ENCODE measurements at regions not wholly inside any gene's neighbourhood (a gene's known extent, or its start where the extent isn't known, plus 50 kb on each side); places are given as distances from the start of the nearest gene placed in this dataset.
"Not testable (repeated sequence)": the region's sequence is repeated elsewhere in the genome, so short reads cannot be mapped to it uniquely, and the experiment has no call there.

DNA sequence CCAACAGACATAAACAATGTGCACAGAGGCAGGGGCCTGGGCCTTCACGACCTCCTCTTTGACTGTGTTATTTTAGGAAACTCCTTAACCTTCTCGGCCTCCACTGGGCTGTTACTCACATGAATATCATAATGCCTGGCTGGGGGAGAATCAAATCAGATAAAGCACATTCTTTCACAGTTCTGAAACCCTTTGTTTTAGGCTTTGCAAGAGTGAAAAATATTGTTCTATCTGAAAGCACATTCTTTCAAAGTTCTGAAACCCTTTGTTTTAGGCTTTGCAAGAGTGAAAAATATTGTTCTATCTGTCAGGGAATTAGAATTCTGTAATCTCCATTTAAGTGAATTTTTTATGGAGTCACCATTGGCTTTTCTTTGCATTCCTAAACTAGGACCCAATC lies 50.7 kb upstream of the SYNDIG1 start:
- Mint-ChIP-seq H3K4me3 (no peak overlapping the region), H3K4me1 (no peaks in the 10 kb centered on the region), H3K9me3 (ENCODE audit: insufficient read depth) (peaks cover 9% of the 10 kb centered on the region), H3K27me3 (no peaks in the 10 kb centered on the region), H3K27ac (no peak overlapping the region)
- ChIA-PET CTCF (no interaction called here), POLR2A (no interaction called here)
- Histone ChIP-seq H3K27ac (ENCODE audit: low read length in 2 of 2) (no peak overlapping the region), H3K9ac (ENCODE audit: low read length) (no peak overlapping the region), H3K36me3 (replicated peaks in 1 of 2; ENCODE audit: control extremely low read depth in 1 of 2, control insufficient read depth in 1 of 2, extremely low read depth in 1 of 2, insufficient read depth in 2 of 2, low read length in 1 of 2) (no peaks in the 10 kb centered on the region), H3K9me3 (ENCODE audit: control extremely low read depth in 1 of 3, control insufficient read depth in 2 of 3, insufficient read depth in 1 of 3, low read length in 2 of 3) (peaks cover 0 to 22% (median 3%) of the 10 kb centered on the region in 3 donors), H3K4me1 (ENCODE audit: control insufficient read depth in 2 of 2, insufficient read depth in 2 of 2, low read length in 2 of 2) (no peaks in the 10 kb centered on the region), H4K20me1 (ENCODE audit: control insufficient read depth, insufficient read depth, low read length, poor library complexity, severe bottlenecking) (no peaks in the 10 kb centered on the region), H2AFZ (ENCODE audit: insufficient read depth, low read depth, low read length, poor library complexity, severe bottlenecking) (no peak overlapping the region), H3K4me3 (ENCODE audit: control extremely low read depth in 1 of 5, extremely low read depth in 1 of 5, insufficient read depth in 1 of 5, low read depth in 2 of 5, low read length in 4 of 5) (no peak overlapping the region), H3K79me2 (ENCODE audit: control insufficient read depth, insufficient read depth, low read length) (no peaks in the 10 kb centered on the region), H3K27me3 (replicated peaks in 1 of 4; ENCODE audit: control extremely low read depth in 1 of 4, control insufficient read depth in 3 of 4, insufficient read depth in 4 of 4, low read length in 3 of 4) (no peaks in the 10 kb centered on the region), H3K4me2 (replicated peaks; ENCODE audit: low read depth, low read length, poor library complexity, severe bottlenecking) (no peak overlapping the region)
- 83% methylated on average over 2 of the region's 2 CpGs for WGBS (ENCODE audit: insufficient coverage)
- no peak for DNase-seq
- no peak for ATAC-seq (ENCODE audit: low read depth)
- intact Hi-C loops (cut with micrococcal nuclease), result no loop called here
- no peak for TF ChIP-seq EZH2 (IDR thresholded peaks at IDR 0.05; ENCODE audit: borderline replicate concordance, insufficient read depth, low read depth, low read length, poor library complexity, severe bottlenecking)

GRCh38 chr20:24417485-24417884 lies 51.9 kb upstream of the SYNDIG1 start:
- intact Hi-C loops (cut with micrococcal nuclease), result no loop called here

DNA sequence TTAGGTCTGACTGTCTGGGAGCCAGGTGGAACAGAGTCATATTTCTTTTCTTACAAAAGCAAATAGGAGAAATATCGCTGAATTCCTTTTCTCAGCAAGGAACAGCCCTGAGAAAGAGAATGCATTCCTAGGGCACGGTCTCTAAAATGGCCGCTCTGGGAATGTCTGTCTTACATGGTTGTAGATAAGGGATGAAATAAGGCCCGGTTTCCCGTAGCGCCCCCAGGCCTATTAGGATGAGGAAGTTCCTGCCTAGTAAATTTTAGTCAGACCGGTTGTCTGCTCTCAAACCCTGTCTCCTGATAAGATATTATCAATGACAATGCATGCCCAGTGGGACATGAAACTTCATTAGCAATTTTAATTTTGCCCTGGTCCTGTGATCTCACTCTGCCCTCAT lies 54.0 kb upstream of the SYNDIG1 start:
- 95% methylated on average over 7 of the region's 7 CpGs for WGBS (ENCODE audit: insufficient coverage)
- H3K36me3 ChIP-seq (replicated peaks in 1 of 2; ENCODE audit: control extremely low read depth in 1 of 2, control insufficient read depth in 1 of 2, extremely low read depth in 1 of 2, insufficient read depth in 2 of 2, low read length in 1 of 2); H3K4me3 ChIP-seq (ENCODE audit: control extremely low read depth in 1 of 5, extremely low read depth in 1 of 5, insufficient read depth in 1 of 5, low read depth in 2 of 5, low read length in 4 of 5); H3K4me1 Mint-ChIP-seq; H4K20me1 ChIP-seq (ENCODE audit: control insufficient read depth, insufficient read depth, low read length, poor library complexity, severe bottlenecking); POLR2A ChIA-PET; intact Hi-C loops (cut with micrococcal nuclease); DNase-seq; H3K27ac Mint-ChIP-seq; CTCF ChIA-PET; H3K4me2 ChIP-seq (replicated peaks; ENCODE audit: low read depth, low read length, poor library complexity, severe bottlenecking); H3K79me2 ChIP-seq (ENCODE audit: control insufficient read depth, insufficient read depth, low read length); ATAC-seq (ENCODE audit: low read depth); H3K9me3 Mint-ChIP-seq (ENCODE audit: insufficient read depth); H3K27ac ChIP-seq (ENCODE audit: low read length in 2 of 2); H3K27me3 Mint-ChIP-seq; H3K27me3 ChIP-seq (replicated peaks in 1 of 4; ENCODE audit: control extremely low read depth in 1 of 4, control insufficient read depth in 3 of 4, insufficient read depth in 4 of 4, low read length in 3 of 4); H3K4me1 ChIP-seq (ENCODE audit: control insufficient read depth in 2 of 2, insufficient read depth in 2 of 2, low read length in 2 of 2); H3K9ac ChIP-seq (ENCODE audit: low read length); H3K4me3 Mint-ChIP-seq; H2AFZ ChIP-seq (ENCODE audit: insufficient read depth, low read depth, low read length, poor library complexity, severe bottlenecking): not testable (repeated sequence)
- H3K9me3 ChIP-seq (ENCODE audit: control extremely low read depth in 1 of 3, control insufficient read depth in 2 of 3, insufficient read depth in 1 of 3, low read length in 2 of 3), result peaks cover 0 to 24% (median 3%) of the 10 kb centered on the region in 3 donors

More at GRCh38 chr20:24417485-24417884, 51.9 kb upstream of the SYNDIG1 start:
- POLR2A ChIA-PET, result no interaction called here
- Mint-ChIP-seq H3K9me3 (ENCODE audit: insufficient read depth) (peaks cover 9% of the 10 kb centered on the region), H3K27me3 (no peaks in the 10 kb centered on the region), H3K4me1 (no peaks in the 10 kb centered on the region), H3K4me3 (no peak overlapping the region), H3K27ac (no peak overlapping the region)
- TF ChIP-seq EZH2 (IDR thresholded peaks at IDR 0.05; ENCODE audit: borderline replicate concordance, insufficient read depth, low read depth, low read length, poor library complexity, severe bottlenecking) (no peak), CTCF (IDR thresholded peaks at IDR 0.05) (no peak)
- Histone ChIP-seq H3K4me3 (ENCODE audit: control extremely low read depth in 1 of 5, extremely low read depth in 1 of 5, insufficient read depth in 1 of 5, low read depth in 2 of 5, low read length in 4 of 5) (no peak overlapping the region), H3K27ac (ENCODE audit: low read length in 2 of 2) (no peak overlapping the region), H2AFZ (ENCODE audit: insufficient read depth, low read depth, low read length, poor library complexity, severe bottlenecking) (no peak overlapping the region), H4K20me1 (ENCODE audit: control insufficient read depth, insufficient read depth, low read length, poor library complexity, severe bottlenecking) (no peaks in the 10 kb centered on the region), H3K79me2 (ENCODE audit: control insufficient read depth, insufficient read depth, low read length) (no peaks in the 10 kb centered on the region), H3K9ac (ENCODE audit: low read length) (no peak overlapping the region), H3K36me3 (replicated peaks in 1 of 2; ENCODE audit: control extremely low read depth in 1 of 2, control insufficient read depth in 1 of 2, extremely low read depth in 1 of 2, insufficient read depth in 2 of 2, low read length in 1 of 2) (no peaks in the 10 kb centered on the region), H3K9me3 (ENCODE audit: control extremely low read depth in 1 of 3, control insufficient read depth in 2 of 3, insufficient read depth in 1 of 3, low read length in 2 of 3) (peaks cover 0 to 24% (median 3%) of the 10 kb centered on the region in 3 donors), H3K27me3 (replicated peaks in 1 of 4; ENCODE audit: control extremely low read depth in 1 of 4, control insufficient read depth in 3 of 4, insufficient read depth in 4 of 4, low read length in 3 of 4) (no peaks in the 10 kb centered on the region), H3K4me2 (replicated peaks; ENCODE audit: low read depth, low read length, poor library complexity, severe bottlenecking) (no peak overlapping the region), H3K4me1 (ENCODE audit: control insufficient read depth in 2 of 2, insufficient read depth in 2 of 2, low read length in 2 of 2) (no peaks in the 10 kb centered on the region)
- CTCF ChIA-PET, result no interaction called here
- 88% methylated on average over 11 of the region's 11 CpGs for WGBS (ENCODE audit: insufficient coverage)
- DNase-seq (no peak), ATAC-seq (ENCODE audit: low read depth) (no peak)
